HG03175 (cell line): ENCODE measurements at regions not wholly inside any gene's neighbourhood (a gene's known extent, or its start where the extent isn't known, plus 50 kb on each side); places are given as distances from the start of the nearest gene placed in this dataset.

Experiments used
- ATAC-seq: cut with Tn5 transposase; IDR thresholded peaks from one replicate; pipeline ENCODE4 v1.9.1; 2021; ENCODE audit warnings: mild to moderate bottlenecking, moderate library complexity; ENCODE audit not compliant: unreplicated experiment

DNA sequence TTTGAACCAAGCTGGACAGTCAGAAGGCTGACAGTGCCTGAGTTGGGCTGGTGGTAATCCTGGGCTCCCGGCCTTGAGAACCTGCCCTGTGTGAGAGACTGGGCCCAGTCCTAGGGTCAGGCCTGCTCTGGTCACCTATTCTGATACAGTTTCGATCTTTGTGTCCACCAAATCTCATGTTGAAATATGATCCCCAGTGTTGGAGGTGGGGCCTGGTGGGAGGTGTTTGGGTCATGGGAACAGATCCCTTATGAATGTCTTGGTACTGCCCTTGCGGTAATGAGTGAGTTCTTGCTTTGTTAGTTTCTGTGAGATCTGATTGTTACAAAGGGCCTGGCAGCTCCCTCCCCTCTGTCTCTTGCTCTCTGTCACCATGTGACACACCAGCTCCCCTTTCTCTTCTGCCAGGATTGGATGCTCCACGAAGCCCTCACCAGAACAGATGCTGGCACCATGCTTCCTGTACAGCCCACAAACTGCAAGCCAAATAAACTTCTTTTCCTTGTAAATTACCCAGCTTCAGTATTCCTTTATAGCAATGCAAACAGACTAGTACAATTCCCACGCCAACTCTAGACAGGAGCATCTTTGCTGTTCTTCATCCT lies 111.8 kb upstream of the ZNF438 start:
- no peak for ATAC-seq

DNA sequence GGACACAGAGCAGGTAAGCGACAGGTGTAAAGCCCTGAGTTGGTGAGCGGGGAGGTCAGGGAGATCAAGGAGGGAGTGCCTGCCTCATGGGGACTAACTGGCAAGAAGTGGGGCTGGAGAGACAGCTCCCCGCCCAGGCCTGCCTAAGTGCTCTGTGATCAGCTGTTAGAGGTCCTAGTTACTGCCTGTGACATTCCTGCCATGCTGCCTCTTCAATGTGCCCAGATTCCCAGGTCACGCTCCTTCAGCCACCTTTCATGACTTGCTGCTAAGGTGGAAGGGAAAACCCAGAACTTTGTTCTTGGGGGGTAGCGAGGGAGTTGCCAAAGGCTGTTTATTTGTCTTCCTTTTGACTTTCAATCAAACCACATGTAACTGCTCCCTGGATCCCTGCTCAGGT lies 114.3 kb upstream of the ZNF438 start:
- ATAC-seq, result no peak

DNA sequence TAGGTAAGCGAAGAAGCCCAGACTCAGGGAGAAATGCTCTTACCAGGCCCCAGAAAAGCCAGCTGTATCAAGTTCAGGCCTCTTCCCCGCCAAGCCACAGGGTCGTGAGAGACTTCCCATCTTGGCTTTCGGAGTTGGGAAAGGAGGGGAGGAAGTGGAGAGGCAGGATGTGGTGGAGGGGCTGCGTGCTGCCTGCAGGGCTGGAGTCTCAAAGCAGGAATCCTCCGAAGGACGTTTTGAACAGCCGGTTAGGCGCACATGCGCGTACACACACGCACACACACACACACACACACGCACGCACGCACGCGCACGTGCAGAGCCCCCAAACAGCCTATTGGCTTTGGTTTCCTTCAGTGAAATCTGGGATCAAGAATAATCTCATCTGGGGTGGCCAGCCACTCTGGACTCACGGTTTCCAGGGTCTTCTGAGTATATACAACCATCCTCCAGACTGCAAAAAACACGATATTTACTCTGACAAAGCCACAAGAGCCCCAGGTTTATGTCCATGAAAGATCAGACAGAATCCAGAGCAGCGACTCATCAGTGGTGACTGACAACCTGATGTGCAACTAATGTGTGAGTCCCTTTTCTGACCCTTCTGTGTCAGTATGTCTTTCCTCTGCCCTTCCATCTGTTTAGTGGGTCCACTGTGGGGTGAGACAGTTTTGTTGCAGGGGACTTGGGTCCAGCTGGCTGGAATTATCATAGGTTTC lies 115.0 kb upstream of the ZNF438 start:
- ATAC-seq, result no peak

DNA sequence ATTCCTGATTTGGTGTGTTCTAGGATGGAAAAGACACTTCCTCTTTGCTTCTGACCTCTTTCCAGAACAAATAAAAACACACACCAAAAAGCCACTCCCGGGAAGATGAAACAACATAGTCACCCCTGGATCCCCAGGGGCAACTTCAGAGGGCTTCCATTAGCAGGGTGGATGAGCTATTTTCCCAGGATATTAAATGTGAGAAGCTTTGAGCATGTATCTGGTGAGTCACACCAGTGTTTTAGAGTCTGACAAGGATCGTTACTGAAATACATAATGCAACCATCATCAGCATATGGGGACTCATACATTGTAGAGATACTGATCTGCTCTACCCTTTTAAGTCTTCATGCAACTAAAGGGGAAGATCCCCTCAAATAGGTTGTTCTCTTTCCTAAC lies 115.5 kb upstream of the ZNF438 start:
- ATAC-seq, result no peak

DNA sequence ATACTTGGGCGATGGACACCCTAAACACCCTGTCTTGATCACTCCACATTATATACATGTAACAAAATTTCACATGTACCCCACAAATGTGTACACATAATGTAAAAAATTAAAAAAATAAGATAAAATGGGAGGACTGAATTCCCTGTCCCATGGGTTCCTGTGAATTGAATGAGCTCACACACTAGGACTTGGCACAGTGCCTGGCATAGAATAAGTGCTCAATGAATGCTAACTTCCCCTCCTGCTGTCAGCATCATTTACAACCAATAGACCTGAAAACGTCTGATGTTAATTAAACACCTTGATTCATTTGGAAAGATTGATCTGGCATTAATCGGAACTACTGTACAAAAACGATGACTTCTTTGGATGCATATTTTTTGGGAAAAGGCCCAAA lies 117.3 kb upstream of the ZNF438 start:
- no peak for ATAC-seq

DNA sequence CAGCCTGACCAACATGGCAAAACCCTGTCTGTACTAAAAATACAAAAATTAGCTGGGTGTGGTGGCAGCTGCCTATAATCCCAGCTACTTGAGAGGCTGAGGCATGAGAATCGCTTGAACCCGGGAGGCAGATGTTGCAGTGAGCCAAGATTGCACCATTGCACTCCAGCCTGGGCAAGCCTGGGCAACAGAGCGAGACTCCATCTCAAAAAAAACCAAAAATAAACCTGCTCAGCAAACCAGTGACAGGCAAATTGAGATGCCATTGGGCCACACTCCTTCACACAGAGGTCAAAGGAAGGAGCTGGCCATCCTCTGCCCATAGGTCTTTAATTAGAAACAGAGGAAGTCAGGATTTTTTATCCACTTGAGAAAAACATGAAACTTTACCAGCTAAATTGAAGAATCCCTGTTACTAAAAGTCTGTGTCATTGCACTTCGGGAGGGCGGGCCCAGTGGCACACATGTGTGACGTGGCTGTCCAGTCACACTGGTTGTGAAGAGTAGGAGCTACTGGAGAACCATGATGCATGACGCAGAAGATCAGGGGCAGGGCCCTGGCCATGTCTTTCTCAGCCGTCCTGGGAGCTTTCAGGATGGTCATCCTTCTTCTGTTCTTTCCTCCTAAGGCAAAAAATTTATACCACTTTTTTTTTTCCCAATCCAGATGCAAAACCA lies 118.3 kb upstream of the ZNF438 start:
- ATAC-seq, result no peak

DNA sequence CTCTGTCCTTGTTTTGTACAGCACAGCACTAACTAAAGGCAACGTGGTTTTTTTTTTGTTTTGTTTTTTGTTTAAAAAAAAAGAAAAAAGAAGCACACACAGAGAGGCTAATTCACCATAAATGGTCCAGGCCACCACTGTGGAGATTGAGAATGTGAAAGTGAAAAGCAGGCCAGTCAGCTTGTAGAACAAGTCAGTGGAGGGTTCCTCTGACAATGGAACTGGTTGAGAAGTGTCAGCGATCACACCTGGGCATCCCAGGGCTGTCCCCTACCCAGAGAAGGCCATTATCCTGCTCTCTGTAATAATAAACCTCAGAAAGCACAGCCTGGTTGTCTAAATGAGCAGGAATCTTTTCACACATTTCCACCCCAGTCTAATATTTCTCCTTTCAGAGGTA lies 119.6 kb upstream of the ZNF438 start:
- no peak for ATAC-seq

DNA sequence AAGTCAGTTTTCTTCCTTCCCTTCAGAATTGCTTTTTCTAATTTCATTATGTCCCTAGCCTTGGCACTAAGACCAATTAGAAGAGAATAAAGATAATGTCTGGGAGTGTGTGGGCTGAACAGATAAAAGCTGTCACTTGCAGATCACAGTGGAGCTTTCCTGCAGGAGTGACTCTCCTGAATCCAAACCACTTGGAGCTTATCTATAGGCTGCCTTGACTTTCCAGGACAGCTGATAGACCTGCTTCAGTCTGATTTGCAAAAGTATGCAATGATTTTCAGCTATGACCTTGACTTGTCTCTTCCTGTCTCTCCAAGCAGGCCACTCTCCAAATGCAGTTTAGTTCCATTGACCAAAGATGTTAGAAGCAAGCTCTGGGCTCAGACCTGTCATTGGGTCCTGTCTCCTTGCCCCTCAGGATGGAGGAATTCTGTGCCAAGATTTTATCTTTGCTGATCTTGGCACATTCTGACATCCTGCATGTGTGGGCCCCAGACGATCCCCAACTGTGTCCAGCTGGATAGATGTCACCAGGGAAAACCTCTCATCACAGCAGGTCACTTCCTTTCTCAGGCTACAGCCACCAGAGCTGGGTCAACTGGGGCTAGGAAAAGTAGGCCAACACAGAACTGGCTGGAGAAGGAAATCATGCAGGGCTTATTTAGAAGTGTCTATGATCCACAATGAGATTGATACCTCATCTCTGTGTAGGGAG lies 120.9 kb upstream of the ZNF438 start:
- no peak for ATAC-seq

DNA sequence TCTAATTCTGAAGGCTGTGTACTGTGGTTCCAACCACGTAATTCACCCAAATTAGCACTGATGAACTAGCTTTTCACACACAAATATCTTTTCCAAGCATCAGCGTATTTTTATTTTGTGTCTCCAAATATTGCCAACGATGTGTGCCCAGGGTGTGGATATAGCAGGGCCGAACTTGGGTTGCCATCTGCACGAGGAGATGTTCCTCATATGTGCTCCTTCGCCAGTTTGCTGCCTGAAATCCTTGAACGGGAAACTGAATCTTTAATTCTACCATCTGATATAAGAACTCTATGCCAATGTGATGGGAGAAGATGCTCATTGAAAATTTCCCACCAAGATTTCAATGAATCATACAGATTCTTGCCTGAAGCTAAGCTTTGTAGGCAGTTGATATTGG lies 121.5 kb upstream of the ZNF438 start:
- no peak for ATAC-seq

DNA sequence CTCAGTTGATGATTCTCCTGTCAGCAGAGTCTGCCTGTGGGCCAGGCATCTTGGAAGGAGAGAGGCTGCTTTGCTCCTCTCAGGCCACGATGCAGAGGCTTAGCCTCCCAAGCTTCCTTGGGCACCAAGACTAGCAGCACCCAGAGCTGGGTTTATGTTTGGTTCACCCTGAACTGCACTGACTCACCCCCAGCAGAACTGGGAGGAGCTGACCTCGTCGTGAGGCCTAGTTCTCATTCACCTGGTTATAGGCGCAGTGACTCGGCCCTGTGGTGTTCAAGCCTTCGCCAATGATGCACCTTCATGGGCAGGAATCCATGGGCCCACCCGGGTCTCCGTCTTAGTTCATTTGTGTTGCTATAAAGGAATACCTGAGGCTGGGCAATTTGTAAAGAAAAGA lies 122.0 kb upstream of the ZNF438 start:
- no peak for ATAC-seq

DNA sequence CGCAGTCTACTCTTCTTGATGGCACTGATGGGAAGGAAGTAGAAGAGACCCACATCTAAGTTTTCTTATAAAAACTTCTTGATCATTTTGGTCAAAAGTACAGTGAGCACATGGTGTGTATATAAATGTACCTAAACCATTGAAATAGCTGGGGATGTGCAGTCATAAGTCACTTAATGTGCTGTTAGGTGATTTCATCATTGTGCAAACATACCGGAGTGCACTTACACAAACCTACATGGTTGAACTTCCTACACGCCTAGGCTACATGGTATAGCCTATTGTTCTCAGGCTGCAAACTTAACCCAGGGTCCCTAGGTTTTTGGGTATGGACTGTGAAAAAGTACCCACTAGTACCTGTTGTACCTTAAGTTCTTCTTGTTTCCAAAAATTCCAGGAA lies 123.3 kb upstream of the ZNF438 start:
- ATAC-seq, result no peak

DNA sequence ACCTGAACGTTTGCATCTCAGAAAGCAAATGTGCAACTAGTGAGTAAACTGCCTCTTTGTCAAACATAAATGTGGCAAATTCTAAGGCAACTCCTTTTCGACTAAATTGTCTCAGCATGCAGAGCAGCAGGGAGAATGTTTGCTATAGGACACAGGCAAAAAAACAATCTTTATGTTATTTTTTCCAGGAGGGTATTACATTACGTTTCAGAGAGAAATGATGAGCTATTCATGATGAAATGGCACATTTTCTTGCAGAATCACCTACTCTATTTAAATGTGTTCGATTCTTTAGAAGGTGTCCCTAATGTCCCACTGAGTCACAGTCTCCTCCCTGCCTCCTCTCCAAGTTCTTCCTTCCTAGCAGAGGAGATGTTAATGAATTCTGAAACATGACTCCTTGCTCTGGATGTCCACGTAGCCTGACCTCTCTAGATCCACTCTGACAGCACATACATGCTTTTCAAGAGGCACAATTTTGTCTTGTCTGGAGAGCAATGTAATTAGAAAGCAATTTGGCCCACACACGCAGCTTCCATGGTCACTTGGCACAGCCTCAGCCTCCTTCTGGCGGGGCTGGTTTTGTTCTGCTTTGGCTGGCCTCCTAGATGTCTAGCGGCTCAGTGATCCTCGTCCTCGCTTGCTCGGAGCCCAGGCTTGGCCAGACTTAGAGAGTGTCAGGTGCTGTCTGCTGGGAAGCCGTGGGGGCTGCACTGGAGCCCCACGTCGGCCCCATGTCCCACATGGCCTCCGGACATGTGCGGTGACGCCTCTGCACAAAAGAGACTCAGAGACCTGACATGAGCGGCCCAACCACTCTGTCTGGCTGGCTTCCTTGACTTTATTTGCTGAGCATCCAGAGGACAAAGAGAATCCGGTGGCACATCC lies 125.7 kb upstream of the ZNF438 start:
- no peak for ATAC-seq

DNA sequence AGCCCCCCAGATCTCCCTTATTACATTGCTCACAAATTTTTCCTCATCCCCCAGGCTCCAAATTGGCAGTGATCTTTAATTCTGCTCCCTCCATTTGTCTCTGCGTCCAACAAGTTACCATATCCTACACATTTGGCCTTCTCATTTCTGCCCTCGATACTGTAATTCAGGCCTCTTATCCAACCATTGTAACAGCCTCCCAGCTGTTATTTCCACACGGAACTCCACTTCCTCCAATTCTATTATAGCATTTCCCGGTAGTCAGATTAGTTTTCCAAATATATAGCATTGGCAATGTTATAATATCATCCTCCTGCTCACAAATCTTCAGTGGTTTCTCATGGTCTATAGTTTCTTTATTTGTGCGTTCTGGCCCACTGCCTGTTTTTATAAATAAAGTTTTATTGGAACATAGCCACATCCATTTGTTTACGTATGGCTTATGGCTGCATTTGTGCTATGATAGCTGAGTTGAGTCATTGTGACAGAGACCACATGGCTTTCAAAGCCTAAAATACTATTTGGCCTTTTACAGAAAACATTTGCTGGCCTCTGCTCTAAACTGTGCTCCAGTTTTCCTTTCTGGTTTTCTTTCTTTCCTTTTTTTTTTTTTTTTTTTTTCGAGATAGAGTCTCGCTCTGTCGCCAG lies 126.5 kb upstream of the ZNF438 start:
- no peak for ATAC-seq

DNA sequence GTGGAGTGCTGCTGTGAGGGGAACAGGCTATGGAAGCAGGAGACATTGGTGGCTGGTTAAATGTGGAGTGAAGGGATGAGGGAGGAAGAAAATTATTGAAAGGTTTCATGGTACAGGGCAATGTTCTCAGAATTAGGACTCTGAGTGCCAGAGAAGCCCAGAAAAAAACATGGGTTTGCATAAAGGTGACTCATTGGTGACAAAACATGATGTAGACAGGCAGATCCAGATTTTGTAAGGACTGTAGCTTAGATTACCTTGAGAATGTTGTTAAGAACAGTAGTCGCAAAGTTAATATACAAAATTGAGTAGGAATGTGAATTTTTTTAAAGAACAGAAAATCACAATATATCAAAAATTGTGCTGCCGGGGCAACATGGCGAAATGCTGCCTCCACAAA lies 134.9 kb upstream of the ZNF438 start:
- no peak for ATAC-seq

DNA sequence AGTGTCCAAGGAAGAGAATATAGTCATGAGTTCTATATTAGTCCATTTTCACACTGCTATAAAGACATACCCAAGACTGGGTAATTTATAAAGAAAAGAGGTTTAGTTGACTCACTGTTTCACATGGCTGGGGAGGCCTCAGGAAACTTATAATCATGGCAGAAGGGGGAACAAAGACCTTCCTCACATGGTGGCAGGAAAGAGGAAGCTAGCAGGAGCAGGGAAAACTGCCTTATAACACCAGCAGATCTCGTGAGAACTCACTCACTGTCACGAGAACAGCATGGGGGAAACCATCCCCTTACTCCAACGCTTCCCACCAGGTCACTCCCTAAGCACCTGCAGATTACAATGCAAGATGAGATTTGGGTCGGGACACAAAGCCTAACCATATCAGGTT lies 139.0 kb upstream of the ZNF438 start:
- no peak for ATAC-seq

DNA sequence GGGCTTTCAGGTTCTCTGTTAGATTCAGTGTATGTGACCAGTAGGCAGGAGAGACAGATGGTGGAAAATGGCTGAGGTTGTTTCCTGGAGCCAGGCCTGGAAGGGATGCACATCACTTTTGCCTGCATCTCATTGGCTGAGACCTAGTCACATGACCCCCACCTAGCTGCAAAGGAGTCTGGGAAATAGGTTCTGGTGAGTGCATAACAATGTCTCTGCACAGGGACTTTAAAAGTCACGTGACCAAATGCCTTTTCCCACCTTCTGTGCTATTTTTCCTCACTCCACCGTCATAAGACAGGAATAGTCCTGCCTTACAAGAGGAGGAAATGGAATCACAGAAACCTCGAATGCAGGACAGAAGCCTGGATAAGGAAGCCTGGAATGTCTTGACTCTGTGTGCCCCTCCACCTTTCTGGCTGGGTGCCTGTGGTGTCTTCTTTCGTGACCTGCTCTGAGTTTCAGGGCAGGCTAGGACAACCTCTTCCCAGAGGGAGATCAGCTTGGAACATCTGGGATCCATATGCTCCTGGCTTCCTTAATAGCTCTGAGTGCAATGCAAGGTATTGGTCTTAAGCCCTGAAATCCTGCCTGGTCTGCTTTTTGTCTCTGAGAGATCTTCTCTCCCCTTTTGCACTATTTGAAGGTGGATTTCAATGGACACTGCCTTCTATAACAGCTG lies 139.9 kb upstream of the ZNF438 start:
- no peak for ATAC-seq

DNA sequence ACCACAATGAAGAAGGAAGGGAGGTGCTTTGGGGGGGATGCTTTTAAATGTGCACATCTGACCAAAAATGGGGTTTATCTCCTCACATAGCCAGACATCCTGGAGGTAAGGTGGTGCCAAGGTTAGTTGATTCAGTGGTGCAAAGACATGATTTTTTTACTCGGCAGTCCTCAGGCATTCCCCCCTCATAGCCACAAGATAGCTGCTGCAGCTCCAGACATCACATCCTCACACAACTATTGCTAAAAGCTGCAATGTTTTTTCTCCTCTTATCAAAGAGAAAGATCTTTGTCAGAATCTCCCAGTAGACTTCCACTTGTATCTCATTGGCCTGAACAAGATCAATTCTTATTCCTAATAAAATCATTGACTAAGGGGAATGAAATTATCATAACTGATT lies 141.3 kb upstream of the ZNF438 start:
- ATAC-seq, result no peak

DNA sequence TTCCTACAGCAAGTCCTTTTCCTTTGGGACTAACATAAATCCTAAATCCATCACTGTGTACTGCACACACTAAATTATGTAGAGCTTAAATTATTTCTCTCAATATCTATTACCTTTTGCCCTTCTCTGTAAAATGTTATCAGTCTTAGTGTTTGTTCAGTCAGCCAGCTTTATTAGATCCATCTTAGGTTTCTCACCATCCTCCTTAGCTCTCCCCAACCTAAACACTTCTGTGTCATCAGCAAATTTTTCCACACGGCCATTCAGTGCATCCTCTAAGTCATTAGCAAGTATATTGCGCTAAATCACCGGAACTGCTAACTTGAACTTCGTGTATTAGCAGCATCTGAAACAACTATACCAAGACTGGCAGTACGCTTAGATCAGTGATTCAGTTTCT lies 142.1 kb upstream of the ZNF438 start:
- ATAC-seq, result no peak

DNA sequence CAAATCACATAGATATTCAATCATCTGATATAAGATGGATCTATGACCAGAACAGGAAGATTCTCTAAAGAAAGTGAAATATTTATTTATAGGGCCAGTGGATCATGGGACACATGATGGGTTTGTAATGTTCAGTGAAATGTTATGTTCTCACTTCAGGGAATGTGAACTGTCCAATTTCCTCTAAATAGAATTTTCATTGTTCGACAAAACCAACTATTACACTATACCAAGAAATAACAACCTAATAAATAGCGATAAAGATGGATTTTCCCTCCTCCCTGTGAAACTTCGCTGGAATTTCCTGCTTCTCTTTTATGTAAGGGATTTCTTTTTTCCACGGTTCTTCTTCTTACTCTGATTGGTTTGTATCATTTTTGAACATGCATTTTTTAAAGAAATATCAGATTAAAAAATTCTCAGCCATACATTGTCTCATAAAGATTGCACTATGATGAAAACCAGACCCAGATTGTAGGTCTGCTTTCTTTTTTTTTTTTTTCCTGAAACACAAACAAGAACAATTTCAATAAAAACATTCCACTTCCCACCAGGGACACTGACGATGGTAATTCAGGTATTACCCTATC lies 139.8 kb upstream of the ZEB1 start:
- no peak for ATAC-seq
